ENCODE measurements at regions not wholly inside any gene's neighbourhood (a gene's known extent, or its start where the extent isn't known, plus 50 kb on each side); places are given as distances from the start of the nearest gene placed in this dataset.

DNA sequence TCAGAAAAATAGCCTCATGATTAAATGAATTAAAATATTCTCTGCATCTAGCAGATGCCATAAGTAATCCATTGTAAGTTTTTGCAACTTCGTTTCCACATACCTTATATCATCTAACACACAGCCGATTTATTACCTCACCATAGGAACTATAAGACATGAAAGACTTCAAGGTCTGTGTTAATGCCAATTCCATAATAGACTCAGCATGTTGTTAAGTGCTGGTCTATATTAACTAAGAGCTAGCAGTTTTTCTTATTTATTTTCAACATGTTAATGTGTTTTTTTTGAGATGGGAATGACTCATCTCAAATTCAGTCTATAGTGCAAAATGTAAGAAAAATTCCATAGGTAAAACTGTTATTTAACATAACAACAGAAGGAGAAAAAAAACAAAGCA lies 243.9 kb upstream of the GULP1 start:
- Histone ChIP-seq H3K36me3 (ENCODE audit: control insufficient read depth in 1 of 2, insufficient read depth in 2 of 2, low read depth in 1 of 2, low read length in 2 of 2) (no peaks in the 10 kb centered on the region), H3K18ac (ENCODE audit: low read depth in 1 of 2, low read length in 2 of 2) (no peak overlapping the region), H2BK5ac (ENCODE audit: low read depth, low read length, poor library complexity, severe bottlenecking) (no peak overlapping the region), H4K91ac (ENCODE audit: low read length) (no peak overlapping the region), H2BK120ac (ENCODE audit: low read depth, low read length) (no peak overlapping the region), H3K4ac (ENCODE audit: low read depth in 1 of 2, low read length in 2 of 2) (no peak overlapping the region), H3K27me3 (ENCODE audit: control insufficient read depth in 1 of 2, insufficient read depth in 1 of 2, low read length in 2 of 2) (no peaks in the 10 kb centered on the region), H3K4me1 (ENCODE audit: control insufficient read depth, insufficient read depth, low read depth, low read length) (peaks cover 5% of the 10 kb centered on the region), H3K79me1 (replicated peaks; ENCODE audit: low read length, poor library complexity, severe bottlenecking) (no peaks in the 10 kb centered on the region), H2BK15ac (ENCODE audit: low read depth, poor library complexity, severe bottlenecking) (no peak overlapping the region), H3K9me3 (ENCODE audit: control insufficient read depth, low read length) (no peaks in the 10 kb centered on the region), H3K27ac (ENCODE audit: low read length, poor library complexity, severe bottlenecking) (no peak overlapping the region), H2AK5ac (ENCODE audit: low read length, severe bottlenecking) (no peak overlapping the region), H4K8ac (ENCODE audit: low read length) (no peak overlapping the region), H2AFZ (ENCODE audit: low read depth, low read length) (no peak overlapping the region), H3K14ac (ENCODE audit: low read length in 2 of 2) (no peak overlapping the region), H2BK12ac (ENCODE audit: low read length in 2 of 2) (no peak overlapping the region), H3K23ac (ENCODE audit: low read length in 2 of 2) (no peak overlapping the region), H3K4me3 (ENCODE audit: insufficient read depth in 1 of 2, low read depth in 1 of 2, low read length in 2 of 2) (no peak overlapping the region), H3K4me2 (ENCODE audit: low read length, poor library complexity, severe bottlenecking) (no peak overlapping the region), H3K9ac (ENCODE audit: low read length) (no peak overlapping the region)
- 33% methylated on average over 1 of the region's 2 CpGs for WGBS
- no peak for DNase-seq

DNA sequence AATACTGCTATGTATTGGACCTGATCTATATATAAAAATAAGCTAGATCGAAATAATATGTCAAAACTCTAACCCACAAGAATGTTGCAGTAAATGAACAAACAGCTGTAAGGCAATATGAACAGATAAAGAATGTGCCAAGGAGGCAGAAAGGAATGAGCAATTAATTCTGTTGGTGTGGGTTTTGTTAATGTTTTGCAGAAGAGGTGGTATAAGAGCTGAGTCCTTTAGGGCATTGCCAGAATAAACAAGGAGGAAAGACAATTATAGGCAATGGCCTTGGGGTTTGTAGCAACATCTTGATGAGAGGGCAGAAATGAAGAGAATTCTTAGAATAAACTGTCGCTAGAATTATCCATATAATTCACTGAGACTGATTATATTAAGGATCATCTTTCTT lies 240.9 kb upstream of the GULP1 start:
- H3K9me3 ChIP-seq (ENCODE audit: control insufficient read depth, low read length): no peaks in the 10 kb centered on the region
- H3K36me3 ChIP-seq (ENCODE audit: control insufficient read depth in 1 of 2, insufficient read depth in 2 of 2, low read depth in 1 of 2, low read length in 2 of 2): no peaks in the 10 kb centered on the region
- no peak overlapping the region for H2AK5ac ChIP-seq (ENCODE audit: low read length, severe bottlenecking)
- no peaks in the 10 kb centered on the region for H3K79me1 ChIP-seq (replicated peaks; ENCODE audit: low read length, poor library complexity, severe bottlenecking)
- DNase-seq: peak; percentile 30
- H3K9ac ChIP-seq (ENCODE audit: low read length): no peak overlapping the region
- no peak overlapping the region for H3K4me3 ChIP-seq (ENCODE audit: insufficient read depth in 1 of 2, low read depth in 1 of 2, low read length in 2 of 2)
- H3K4ac ChIP-seq (ENCODE audit: low read depth in 1 of 2, low read length in 2 of 2): no peak overlapping the region
- H2BK120ac ChIP-seq (ENCODE audit: low read depth, low read length): no peak overlapping the region
- no peak overlapping the region for H3K14ac ChIP-seq (ENCODE audit: low read length in 2 of 2)
- no peak overlapping the region for H3K23ac ChIP-seq (ENCODE audit: low read length in 2 of 2)
- no peaks in the 10 kb centered on the region for H3K27me3 ChIP-seq (ENCODE audit: control insufficient read depth in 1 of 2, insufficient read depth in 1 of 2, low read length in 2 of 2)
- WGBS: no CpG with 5 or more reads among the region's 2 CpGs
- H2AFZ ChIP-seq (ENCODE audit: low read depth, low read length): no peak overlapping the region
- no peak overlapping the region for H2BK5ac ChIP-seq (ENCODE audit: low read depth, low read length, poor library complexity, severe bottlenecking)
- H3K4me2 ChIP-seq (ENCODE audit: low read length, poor library complexity, severe bottlenecking): no peak overlapping the region
- H2BK12ac ChIP-seq (ENCODE audit: low read length in 2 of 2): no peak overlapping the region
- peak overlapping the region; percentile 98 for H3K27ac ChIP-seq (ENCODE audit: low read length, poor library complexity, severe bottlenecking)
- no peak overlapping the region for H2BK15ac ChIP-seq (ENCODE audit: low read depth, poor library complexity, severe bottlenecking)
- no peak overlapping the region for H4K91ac ChIP-seq (ENCODE audit: low read length)
- no peak overlapping the region for H3K18ac ChIP-seq (ENCODE audit: low read depth in 1 of 2, low read length in 2 of 2)
- no peak overlapping the region for H4K8ac ChIP-seq (ENCODE audit: low read length)
- H3K4me1 ChIP-seq (ENCODE audit: control insufficient read depth, insufficient read depth, low read depth, low read length): peaks cover 5% of the 10 kb centered on the region

DNA sequence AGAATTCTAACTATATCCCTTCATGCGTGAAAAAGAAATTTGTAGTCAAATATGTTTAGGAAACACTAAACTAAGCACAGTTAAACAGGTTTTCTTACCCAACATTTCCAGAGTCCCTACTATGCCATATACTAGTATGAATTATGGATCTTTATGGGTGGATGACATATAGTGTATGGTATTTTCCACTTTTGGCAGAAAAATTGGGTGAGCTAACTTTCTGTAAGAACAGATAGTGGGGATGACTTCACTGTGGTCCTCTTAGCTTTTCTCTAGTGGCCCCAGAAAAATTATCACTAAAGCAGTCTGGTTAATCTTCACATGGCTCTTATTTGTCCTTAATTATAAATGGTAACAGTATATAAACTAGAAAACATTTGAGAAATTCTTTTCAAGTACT lies 240.0 kb upstream of the GULP1 start:
- no peaks in the 10 kb centered on the region for H3K4me1 ChIP-seq (ENCODE audit: control insufficient read depth, insufficient read depth, low read depth, low read length)
- WGBS: no CpG with 5 or more reads among the region's 1 CpG
- no peak overlapping the region for H2AK5ac ChIP-seq (ENCODE audit: low read length, severe bottlenecking)
- no peak overlapping the region for H3K4me2 ChIP-seq (ENCODE audit: low read length, poor library complexity, severe bottlenecking)
- H3K36me3 ChIP-seq (ENCODE audit: control insufficient read depth in 1 of 2, insufficient read depth in 2 of 2, low read depth in 1 of 2, low read length in 2 of 2): no peaks in the 10 kb centered on the region
- no peaks in the 10 kb centered on the region for H3K79me1 ChIP-seq (replicated peaks; ENCODE audit: low read length, poor library complexity, severe bottlenecking)
- no peaks in the 10 kb centered on the region for H3K9me3 ChIP-seq (ENCODE audit: control insufficient read depth, low read length)
- H2BK12ac ChIP-seq (ENCODE audit: low read length in 2 of 2): no peak overlapping the region
- H3K9ac ChIP-seq (ENCODE audit: low read length): no peak overlapping the region
- H3K23ac ChIP-seq (ENCODE audit: low read length in 2 of 2): no peak overlapping the region
- H4K91ac ChIP-seq (ENCODE audit: low read length): no peak overlapping the region
- H4K8ac ChIP-seq (ENCODE audit: low read length): no peak overlapping the region
- no peak overlapping the region for H2AFZ ChIP-seq (ENCODE audit: low read depth, low read length)
- H3K27ac ChIP-seq (ENCODE audit: low read length, poor library complexity, severe bottlenecking): peak overlapping the region; percentile 98
- H2BK5ac ChIP-seq (ENCODE audit: low read depth, low read length, poor library complexity, severe bottlenecking): no peak overlapping the region
- H2BK120ac ChIP-seq (ENCODE audit: low read depth, low read length): no peak overlapping the region
- no peak for DNase-seq
- no peak overlapping the region for H3K18ac ChIP-seq (ENCODE audit: low read depth in 1 of 2, low read length in 2 of 2)
- no peak overlapping the region for H3K14ac ChIP-seq (ENCODE audit: low read length in 2 of 2)
- H2BK15ac ChIP-seq (ENCODE audit: low read depth, poor library complexity, severe bottlenecking): no peak overlapping the region
- H3K27me3 ChIP-seq (ENCODE audit: control insufficient read depth in 1 of 2, insufficient read depth in 1 of 2, low read length in 2 of 2): no peaks in the 10 kb centered on the region
- H3K4ac ChIP-seq (ENCODE audit: low read depth in 1 of 2, low read length in 2 of 2): no peak overlapping the region
- H3K4me3 ChIP-seq (ENCODE audit: insufficient read depth in 1 of 2, low read depth in 1 of 2, low read length in 2 of 2): no peak overlapping the region

GRCh38 chr2:188065386-188065785 lies 226.3 kb upstream of the GULP1 start:
- Histone ChIP-seq H3K4me3 (ENCODE audit: insufficient read depth in 1 of 2, low read depth in 1 of 2, low read length in 2 of 2) (no peak overlapping the region), H3K27ac (ENCODE audit: low read length, poor library complexity, severe bottlenecking) (no peak overlapping the region), H3K18ac (ENCODE audit: low read depth in 1 of 2, low read length in 2 of 2) (no peak overlapping the region), H3K9me3 (ENCODE audit: control insufficient read depth, low read length) (no peaks in the 10 kb centered on the region), H2AFZ (ENCODE audit: low read depth, low read length) (no peak overlapping the region), H4K91ac (ENCODE audit: low read length) (no peak overlapping the region), H3K27me3 (ENCODE audit: control insufficient read depth in 1 of 2, insufficient read depth in 1 of 2, low read length in 2 of 2) (no peaks in the 10 kb centered on the region), H3K14ac (ENCODE audit: low read length in 2 of 2) (no peak overlapping the region), H2AK5ac (ENCODE audit: low read length, severe bottlenecking) (no peak overlapping the region), H3K4ac (ENCODE audit: low read depth in 1 of 2, low read length in 2 of 2) (no peak overlapping the region), H2BK12ac (ENCODE audit: low read length in 2 of 2) (no peak overlapping the region), H2BK120ac (ENCODE audit: low read depth, low read length) (no peak overlapping the region), H3K36me3 (ENCODE audit: control insufficient read depth in 1 of 2, insufficient read depth in 2 of 2, low read depth in 1 of 2, low read length in 2 of 2) (no peaks in the 10 kb centered on the region), H3K4me2 (ENCODE audit: low read length, poor library complexity, severe bottlenecking) (no peak overlapping the region), H3K23ac (ENCODE audit: low read length in 2 of 2) (no peak overlapping the region), H3K4me1 (ENCODE audit: control insufficient read depth, insufficient read depth, low read depth, low read length) (no peaks in the 10 kb centered on the region), H2BK15ac (ENCODE audit: low read depth, poor library complexity, severe bottlenecking) (no peak overlapping the region), H3K9ac (ENCODE audit: low read length) (no peak overlapping the region), H3K79me1 (replicated peaks; ENCODE audit: low read length, poor library complexity, severe bottlenecking) (no peaks in the 10 kb centered on the region), H4K8ac (ENCODE audit: low read length) (no peak overlapping the region), H2BK5ac (ENCODE audit: low read depth, low read length, poor library complexity, severe bottlenecking) (no peak overlapping the region)
- WGBS: 87% methylated on average over 3 of the region's 6 CpGs
- DNase-seq: no peak
